ENCODE measurements at regions not wholly inside any gene's neighbourhood (a gene's known extent, or its start where the extent isn't known, plus 50 kb on each side); places are given as distances from the start of the nearest gene placed in this dataset.

GRCh38 chr20:57909763-57910331 is 200.0 kb upstream of the PMEPA1 start:
- DNase-seq = no peak

GRCh38 chr20:57908704-57909630 is 199.2 kb upstream of the PMEPA1 start:
- no peak for DNase-seq

GRCh38 chr20:57908226-57908625 is 198.4 kb upstream of the PMEPA1 start:
- DNase-seq = no peak

- DNase-seq = no peak
Observed at GRCh38 chr20:57907131-57908000, 197.6 kb upstream of the PMEPA1 start.

GRCh38 chr20:57905448-57905847 is 195.6 kb upstream of the PMEPA1 start:
- DNase-seq = no peak

GRCh38 chr20:57904314-57905105 is 194.7 kb upstream of the PMEPA1 start:
- no peak for DNase-seq

GRCh38 chr20:57902473-57902872 is 192.7 kb upstream of the PMEPA1 start:
- no peak for DNase-seq

- no peak for DNase-seq
Observed at GRCh38 chr20:57901526-57901925, 191.7 kb upstream of the PMEPA1 start.

- no peak for DNase-seq
Observed at GRCh38 chr20:57900226-57900905, 190.6 kb upstream of the PMEPA1 start.

- peak; percentile 12 for DNase-seq
Observed at GRCh38 chr20:57899554-57899953, 189.7 kb upstream of the PMEPA1 start.

GRCh38 chr20:57898332-57898731 is 188.5 kb upstream of the PMEPA1 start:
- no peak for DNase-seq

GRCh38 chr20:57897891-57898290 is 188.1 kb upstream of the PMEPA1 start:
- DNase-seq = no peak

GRCh38 chr20:57897156-57897874 is 187.5 kb upstream of the PMEPA1 start:
- DNase-seq = no peak

GRCh38 chr20:57896563-57896962 is 186.7 kb upstream of the PMEPA1 start:
- no peak for DNase-seq

- DNase-seq = no peak
Observed at GRCh38 chr20:57896017-57896416, 186.2 kb upstream of the PMEPA1 start.

GRCh38 chr20:57895161-57895855 is 185.5 kb upstream of the PMEPA1 start:
- DNase-seq = no peak

- DNase-seq = no peak
Observed at GRCh38 chr20:57894522-57894921, 184.7 kb upstream of the PMEPA1 start.

- DNase-seq = no peak
Observed at GRCh38 chr20:57894096-57894495, 184.3 kb upstream of the PMEPA1 start.

GRCh38 chr20:57893366-57893999 is 183.7 kb upstream of the PMEPA1 start:
- DNase-seq = no peak

GRCh38 chr20:57892471-57892870 is 182.7 kb upstream of the PMEPA1 start:
- DNase-seq = no peak

All from activated CD4-positive, CD25-positive, alpha-beta regulatory T cell treated with anti-CD3 and anti-CD28 coated beads, Interleukin-2, amount 50 U/mL, for 72 hours (primary cell).